Mesendoderm (in vitro differentiated cells): ENCODE measurements at regions not wholly inside any gene's neighbourhood (a gene's known extent, or its start where the extent isn't known, plus 50 kb on each side); places are given as distances from the start of the nearest gene placed in this dataset.

ENCODE experiments used
- DNase-seq: peaks from one replicate; pipeline ENCODE4 v3.0.0; 2013
- H2AK5ac ChIP-seq: 2 replicates; pipeline ENCODE4 v1.6.1; 2013; ENCODE audit warnings: low read length, inconsistent platforms
- H2BK120ac ChIP-seq: 2 replicates; pipeline ENCODE4 v1.6.1; 2013; ENCODE audit warnings: low read depth, mild to moderate bottlenecking, low read length, moderate library complexity, mixed read lengths
- H2BK15ac ChIP-seq: replicated peaks from 2 replicates; pipeline ENCODE4 v1.6.1; 2013; ENCODE audit warnings: low read depth, mild to moderate bottlenecking, moderate library complexity
- H2BK5ac ChIP-seq: 2 replicates; pipeline ENCODE4 v1.6.1; 2013; ENCODE audit warnings: low read length, inconsistent platforms
- H3K18ac ChIP-seq: 2 replicates; pipeline ENCODE4 v1.6.1; 2013; ENCODE audit warnings: mild to moderate bottlenecking, low read length, mixed read lengths
- H3K23ac ChIP-seq: one replicate; pipeline ENCODE4 v1.6.1; 2013; ENCODE audit warnings: low read length
- H3K27ac ChIP-seq: 2 replicates; pipeline ENCODE4 v1.5.1; 2013; ENCODE audit warnings: low read depth, mild to moderate bottlenecking, inconsistent platforms, low read length, moderate library complexity
- H3K27me3 ChIP-seq: 2 replicates; pipeline ENCODE4 v1.6.1; 2013; ENCODE audit warnings: low read length, control low read depth, mild to moderate bottlenecking, inconsistent platforms; ENCODE audit not compliant: insufficient read depth, poor library complexity
- H3K36me3 ChIP-seq: 2 replicates; pipeline ENCODE4 v1.6.1; 2013; ENCODE audit warnings: low read length, inconsistent platforms; ENCODE audit not compliant: control insufficient read depth, insufficient read depth
- H3K4ac ChIP-seq: one replicate; pipeline ENCODE4 v1.6.1; 2013; ENCODE audit warnings: low read depth, mild to moderate bottlenecking, low read length, moderate library complexity
- H3K4me1 ChIP-seq: 2 replicates; pipeline ENCODE4 v1.6.1; 2013; ENCODE audit warnings: low read depth, low read length, inconsistent platforms; ENCODE audit not compliant: control insufficient read depth
- H3K4me2 ChIP-seq: 2 replicates; pipeline ENCODE4 v1.6.1; 2013; ENCODE audit warnings: low read length
- H3K4me3 ChIP-seq: 2 replicates; pipeline ENCODE4 v1.5.1; 2013; ENCODE audit warnings: mild to moderate bottlenecking, low read length
- H3K56ac ChIP-seq: one replicate; pipeline ENCODE4 v1.6.1; 2013; ENCODE audit warnings: low read length
- H3K79me1 ChIP-seq: 2 replicates; pipeline ENCODE4 v1.6.1; 2013; ENCODE audit warnings: low read length, inconsistent platforms
- H3K79me2 ChIP-seq: 2 replicates; pipeline ENCODE4 v1.6.1; 2013; ENCODE audit warnings: mild to moderate bottlenecking, low read length; ENCODE audit not compliant: control insufficient read depth, insufficient read depth
- H3K9ac ChIP-seq: 2 replicates; pipeline ENCODE4 v1.6.1; 2013; ENCODE audit warnings: low read length, inconsistent platforms
- H4K5ac ChIP-seq: one replicate; pipeline ENCODE4 v1.6.1; 2013; ENCODE audit warnings: low read length
- H4K8ac ChIP-seq: one replicate; pipeline ENCODE4 v1.6.1; 2013; ENCODE audit warnings: low read depth, mild to moderate bottlenecking, control low read depth, low read length, moderate library complexity
- WGBS: extraction: QIAGEN DNeasy Blood & Tissue Kit; methylation state at CpG from one replicate; pipeline ENCODE4 v1.1.7; 2013; ENCODE audit warnings: low lambda C conversion rate, missing lambda C conversion rate; ENCODE audit not compliant: insufficient coverage; ENCODE audit errors: extremely low coverage; 5-methylcytosine and 5-hydroxymethylcytosine counted together

GRCh38 chr2:145729993-145730770, 1210.3 kb upstream of the ZEB2 start:
- H4K8ac ChIP-seq: no peak overlapping the region
- no peaks in the 10 kb centered on the region for H3K27me3 ChIP-seq
- no peak overlapping the region for H2BK5ac ChIP-seq
- H3K18ac ChIP-seq: no peak overlapping the region
- WGBS: no CpG with 5 or more reads among the region's 5 CpGs
- no peak overlapping the region for H3K9ac ChIP-seq
- no peak overlapping the region for H3K23ac ChIP-seq
- H3K4me1 ChIP-seq: no peaks in the 10 kb centered on the region
- no peak overlapping the region for H3K4me3 ChIP-seq
- H3K79me1 ChIP-seq: no peaks in the 10 kb centered on the region
- no peak overlapping the region for H3K4ac ChIP-seq
- no peak overlapping the region for H2BK15ac ChIP-seq
- no peak overlapping the region for H3K27ac ChIP-seq
- no peak overlapping the region for H3K4me2 ChIP-seq
- no peak overlapping the region for H2AK5ac ChIP-seq
- no peaks in the 10 kb centered on the region for H3K36me3 ChIP-seq
- no peak overlapping the region for H2BK120ac ChIP-seq
- H3K79me2 ChIP-seq: no peaks in the 10 kb centered on the region
- DNase-seq: no peak
- no peak overlapping the region for H3K56ac ChIP-seq
- no peak overlapping the region for H4K5ac ChIP-seq

- no peak overlapping the region for H4K8ac ChIP-seq
- H3K79me2 ChIP-seq: no peaks in the 10 kb centered on the region
- H3K4ac ChIP-seq: no peak overlapping the region
- H3K27ac ChIP-seq: no peak overlapping the region
- no peak overlapping the region for H2AK5ac ChIP-seq
- no peak overlapping the region for H3K4me3 ChIP-seq
- H3K27me3 ChIP-seq: no peaks in the 10 kb centered on the region
- no peak overlapping the region for H2BK15ac ChIP-seq
- H2BK120ac ChIP-seq: no peak overlapping the region
- no peak overlapping the region for H3K9ac ChIP-seq
- H3K4me1 ChIP-seq: no peaks in the 10 kb centered on the region
- WGBS: no CpG with 5 or more reads among the region's 5 CpGs
- H3K36me3 ChIP-seq: no peaks in the 10 kb centered on the region
- H3K56ac ChIP-seq: no peak overlapping the region
- no peak overlapping the region for H3K23ac ChIP-seq
- DNase-seq: no peak
- no peak overlapping the region for H4K5ac ChIP-seq
- no peak overlapping the region for H3K18ac ChIP-seq
- no peak overlapping the region for H2BK5ac ChIP-seq
- no peak overlapping the region for H3K4me2 ChIP-seq
- H3K79me1 ChIP-seq: no peaks in the 10 kb centered on the region
Observed at GRCh38 chr2:145729481-145729880, 1209.6 kb upstream of the ZEB2 start.

- no peak overlapping the region for H3K27ac ChIP-seq
- H2BK15ac ChIP-seq: no peak overlapping the region
- no peak overlapping the region for H2BK5ac ChIP-seq
- H3K4me3 ChIP-seq: no peak overlapping the region
- no peak overlapping the region for H3K56ac ChIP-seq
- no CpG with 5 or more reads among the region's 1 CpG for WGBS
- H3K4ac ChIP-seq: no peak overlapping the region
- H2BK120ac ChIP-seq: no peak overlapping the region
- no peak overlapping the region for H4K5ac ChIP-seq
- no peaks in the 10 kb centered on the region for H3K36me3 ChIP-seq
- H3K4me1 ChIP-seq: no peaks in the 10 kb centered on the region
- H3K23ac ChIP-seq: no peak overlapping the region
- no peak overlapping the region for H3K4me2 ChIP-seq
- H3K18ac ChIP-seq: no peak overlapping the region
- H3K79me1 ChIP-seq: no peaks in the 10 kb centered on the region
- H4K8ac ChIP-seq: no peak overlapping the region
- no peak overlapping the region for H2AK5ac ChIP-seq
- no peaks in the 10 kb centered on the region for H3K79me2 ChIP-seq
- DNase-seq: no peak
- H3K27me3 ChIP-seq: no peaks in the 10 kb centered on the region
- H3K9ac ChIP-seq: no peak overlapping the region
Observed at GRCh38 chr2:145728511-145728910, 1208.6 kb upstream of the ZEB2 start.

GRCh38 chr2:145725876-145726275, 1206.0 kb upstream of the ZEB2 start:
- no peak overlapping the region for H3K27ac ChIP-seq

GRCh38 chr2:145724311-145724898, 1204.5 kb upstream of the ZEB2 start:
- H3K79me2 ChIP-seq: no peaks in the 10 kb centered on the region
- no peak overlapping the region for H4K8ac ChIP-seq
- no peak overlapping the region for H2BK5ac ChIP-seq
- H2BK120ac ChIP-seq: no peak overlapping the region
- H3K9ac ChIP-seq: no peak overlapping the region
- H3K79me1 ChIP-seq: no peaks in the 10 kb centered on the region
- no peak overlapping the region for H3K27ac ChIP-seq
- no peak overlapping the region for H3K23ac ChIP-seq
- H2AK5ac ChIP-seq: no peak overlapping the region
- WGBS: no CpG with 5 or more reads among the region's 1 CpG
- H4K5ac ChIP-seq: no peak overlapping the region
- no peak overlapping the region for H2BK15ac ChIP-seq
- H3K4me2 ChIP-seq: no peak overlapping the region
- DNase-seq: no peak
- H3K4me1 ChIP-seq: no peaks in the 10 kb centered on the region
- H3K4ac ChIP-seq: no peak overlapping the region
- no peak overlapping the region for H3K56ac ChIP-seq
- H3K4me3 ChIP-seq: no peak overlapping the region
- H3K18ac ChIP-seq: no peak overlapping the region
- H3K27me3 ChIP-seq: no peaks in the 10 kb centered on the region
- no peaks in the 10 kb centered on the region for H3K36me3 ChIP-seq

More at GRCh38 chr2:145725876-145726275, 1206.0 kb upstream of the ZEB2 start:
- H3K9ac ChIP-seq: no peak overlapping the region
- no peak overlapping the region for H3K4me2 ChIP-seq
- no peak overlapping the region for H2BK120ac ChIP-seq
- no peaks in the 10 kb centered on the region for H3K79me2 ChIP-seq
- no CpG with 5 or more reads among the region's 3 CpGs for WGBS
- H3K18ac ChIP-seq: no peak overlapping the region
- H3K56ac ChIP-seq: no peak overlapping the region
- no peak overlapping the region for H2BK5ac ChIP-seq
- no peak overlapping the region for H3K4me3 ChIP-seq
- H2AK5ac ChIP-seq: no peak overlapping the region
- no peaks in the 10 kb centered on the region for H3K36me3 ChIP-seq
- H4K5ac ChIP-seq: no peak overlapping the region
- H3K23ac ChIP-seq: no peak overlapping the region
- no peak overlapping the region for H2BK15ac ChIP-seq
- H3K4ac ChIP-seq: no peak overlapping the region
- H3K27me3 ChIP-seq: no peaks in the 10 kb centered on the region
- no peak overlapping the region for H4K8ac ChIP-seq
- no peak for DNase-seq
- H3K79me1 ChIP-seq: no peaks in the 10 kb centered on the region
- H3K4me1 ChIP-seq: no peaks in the 10 kb centered on the region
